ENCODE measurements at regions not wholly inside any gene's neighbourhood (a gene's known extent, or its start where the extent isn't known, plus 50 kb on each side); places are given as distances from the start of the nearest gene placed in this dataset.

DNA sequence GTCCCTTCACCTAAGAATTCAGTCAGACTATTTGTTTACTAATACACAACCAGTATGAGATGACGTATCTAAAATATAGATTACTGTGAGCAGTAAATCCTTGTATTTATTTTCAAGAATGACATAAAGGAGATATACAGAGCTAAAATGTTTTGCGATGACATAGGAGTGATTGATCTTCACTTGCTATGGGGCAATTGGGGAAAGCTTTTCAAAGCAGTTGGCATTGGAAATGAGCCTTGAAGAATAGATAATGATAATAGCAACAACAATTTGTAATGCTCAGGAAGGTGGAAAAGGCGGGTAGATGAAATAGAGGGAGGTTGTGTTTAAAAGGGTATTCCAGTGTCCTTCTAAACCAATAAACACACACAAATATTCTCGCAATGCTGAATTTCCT, 623.7 kb downstream of the CDH8 start:
- TF ChIP-seq, protein P1, sequence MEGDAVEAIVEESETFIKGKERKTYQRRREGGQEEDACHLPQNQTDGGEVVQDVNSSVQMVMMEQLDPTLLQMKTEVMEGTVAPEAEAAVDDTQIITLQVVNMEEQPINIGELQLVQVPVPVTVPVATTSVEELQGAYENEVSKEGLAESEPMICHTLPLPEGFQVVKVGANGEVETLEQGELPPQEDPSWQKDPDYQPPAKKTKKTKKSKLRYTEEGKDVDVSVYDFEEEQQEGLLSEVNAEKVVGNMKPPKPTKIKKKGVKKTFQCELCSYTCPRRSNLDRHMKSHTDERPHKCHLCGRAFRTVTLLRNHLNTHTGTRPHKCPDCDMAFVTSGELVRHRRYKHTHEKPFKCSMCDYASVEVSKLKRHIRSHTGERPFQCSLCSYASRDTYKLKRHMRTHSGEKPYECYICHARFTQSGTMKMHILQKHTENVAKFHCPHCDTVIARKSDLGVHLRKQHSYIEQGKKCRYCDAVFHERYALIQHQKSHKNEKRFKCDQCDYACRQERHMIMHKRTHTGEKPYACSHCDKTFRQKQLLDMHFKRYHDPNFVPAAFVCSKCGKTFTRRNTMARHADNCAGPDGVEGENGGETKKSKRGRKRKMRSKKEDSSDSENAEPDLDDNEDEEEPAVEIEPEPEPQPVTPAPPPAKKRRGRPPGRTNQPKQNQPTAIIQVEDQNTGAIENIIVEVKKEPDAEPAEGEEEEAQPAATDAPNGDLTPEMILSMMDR (IDR thresholded peaks at IDR 0.05 in 4 of 5, conservative IDR thresholded peaks at IDR 0.05 in 1 of 5), result no peak
- TF ChIP-seq POLR2A (IDR thresholded peaks at IDR 0.05), result no peak
- H3K4me1 ChIP-seq, result no peaks in the 10 kb centered on the region
- intact Hi-C loops (cut with DNase I; ENCODE audit: low total_unique reads) (no loop called here), in situ Hi-C loops (cut with MboI; ENCODE audit: low sequenced_read_pairs in 4 of 4) (no loop called here)
- no peaks in the 10 kb centered on the region for H3K36me3 ChIP-seq
- H3K4me3 ChIP-seq, result no peak overlapping the region
- ATAC-seq (no peak), DNase-seq (no peak)
- no peaks in the 10 kb centered on the region for H3K27me3 ChIP-seq
- H3K27ac ChIP-seq, result no peak overlapping the region
- H3K9me3 ChIP-seq, result no peaks in the 10 kb centered on the region

DNA sequence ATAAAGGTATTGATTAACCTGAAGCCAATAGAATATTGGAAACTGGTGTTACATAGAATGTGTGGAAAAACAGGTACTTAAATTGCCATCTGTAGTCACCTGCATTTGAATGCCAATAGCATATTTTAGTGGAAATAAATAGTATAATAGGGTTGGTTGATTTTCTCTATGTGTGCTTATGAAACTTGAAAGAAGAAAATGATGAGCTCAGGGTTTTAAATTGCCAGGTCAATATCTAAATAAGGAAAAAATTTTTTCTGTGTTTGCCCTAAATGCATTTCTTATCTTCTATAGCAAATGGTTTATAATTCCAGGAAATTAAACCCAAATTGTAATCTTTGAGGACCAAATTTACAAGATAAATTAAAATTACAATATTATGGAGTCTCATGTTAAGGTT, 626.6 kb downstream of the CDH8 start:
- no peaks in the 10 kb centered on the region for H3K4me1 ChIP-seq
- no peaks in the 10 kb centered on the region for H3K27me3 ChIP-seq
- H3K4me3 ChIP-seq, result no peak overlapping the region
- H3K9me3 ChIP-seq, result no peaks in the 10 kb centered on the region
- no peak for DNase-seq
- no peak overlapping the region for H3K27ac ChIP-seq
- TF ChIP-seq, protein P1 (IDR thresholded peaks at IDR 0.05 in 4 of 5, conservative IDR thresholded peaks at IDR 0.05 in 1 of 5), result no peak
- TF ChIP-seq POLR2A (IDR thresholded peaks at IDR 0.05), result no peak
- in situ Hi-C loops (cut with MboI; ENCODE audit: low sequenced_read_pairs in 4 of 4) (no loop called here), intact Hi-C loops (cut with DNase I; ENCODE audit: low total_unique reads) (no loop called here)
- ATAC-seq, result no peak
- H3K36me3 ChIP-seq, result no peaks in the 10 kb centered on the region

DNA sequence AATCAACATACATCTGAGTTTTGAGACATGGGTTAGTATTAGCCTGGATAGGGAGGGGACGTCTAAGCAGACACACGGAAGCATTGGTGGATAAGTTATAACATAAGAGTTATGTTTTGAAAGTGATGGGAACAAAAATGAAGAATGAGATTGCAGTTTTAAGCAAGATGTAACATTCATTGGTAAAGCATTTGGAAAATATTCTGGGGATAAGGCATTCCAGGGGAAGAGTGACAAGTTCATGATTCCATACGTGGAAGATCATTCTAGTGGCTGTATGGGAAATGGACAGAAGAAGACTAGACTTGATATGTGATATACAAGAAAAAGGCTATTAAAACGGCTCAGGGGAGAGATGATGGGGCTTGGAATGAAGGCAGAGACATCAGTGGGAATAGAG, 632.9 kb downstream of the CDH8 start:
- in situ Hi-C loops (cut with MboI; ENCODE audit: low sequenced_read_pairs in 4 of 4) (no loop called here), intact Hi-C loops (cut with DNase I; ENCODE audit: low total_unique reads) (no loop called here)
- Histone ChIP-seq H3K4me3 (no peak overlapping the region), H3K9me3 (no peaks in the 10 kb centered on the region), H3K36me3 (no peaks in the 10 kb centered on the region), H3K27me3 (no peaks in the 10 kb centered on the region), H3K27ac (no peak overlapping the region), H3K4me1 (no peaks in the 10 kb centered on the region)
- ATAC-seq (no peak), DNase-seq (no peak)
- TF ChIP-seq, protein P1 (IDR thresholded peaks at IDR 0.05 in 4 of 5, conservative IDR thresholded peaks at IDR 0.05 in 1 of 5), result no peak
- TF ChIP-seq POLR2A (IDR thresholded peaks at IDR 0.05), result no peak

DNA sequence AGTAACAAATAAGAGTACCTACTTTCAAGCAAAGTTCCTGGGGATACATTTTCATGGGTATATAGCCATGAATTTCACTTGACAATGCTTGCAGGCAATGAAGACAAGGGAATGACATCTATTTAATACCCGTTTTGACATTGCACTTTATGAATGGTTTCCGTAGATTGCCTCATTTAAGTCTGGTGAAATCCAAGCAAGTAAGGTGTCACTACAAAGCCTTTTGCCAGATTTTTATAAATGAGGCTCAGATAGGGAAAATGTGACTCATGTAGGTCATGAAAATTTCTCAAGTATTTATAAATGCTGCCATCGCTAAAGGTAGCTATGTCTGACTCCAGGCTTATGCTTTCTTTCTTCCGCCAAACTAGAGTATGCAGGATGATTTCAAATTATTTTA, 644.3 kb downstream of the CDH8 start:
- DNase-seq (no peak), ATAC-seq (no peak)
- Histone ChIP-seq H3K27me3 (no peaks in the 10 kb centered on the region), H3K27ac (no peak overlapping the region), H3K4me1 (no peaks in the 10 kb centered on the region), H3K9me3 (no peaks in the 10 kb centered on the region), H3K36me3 (no peaks in the 10 kb centered on the region), H3K4me3 (no peak overlapping the region)
- TF ChIP-seq, protein P1 (IDR thresholded peaks at IDR 0.05 in 4 of 5, conservative IDR thresholded peaks at IDR 0.05 in 1 of 5), result no peak
- no peak for TF ChIP-seq POLR2A (IDR thresholded peaks at IDR 0.05)
- in situ Hi-C loops (cut with MboI; ENCODE audit: low sequenced_read_pairs in 4 of 4) (no loop called here), intact Hi-C loops (cut with DNase I; ENCODE audit: low total_unique reads) (no loop called here)

DNA sequence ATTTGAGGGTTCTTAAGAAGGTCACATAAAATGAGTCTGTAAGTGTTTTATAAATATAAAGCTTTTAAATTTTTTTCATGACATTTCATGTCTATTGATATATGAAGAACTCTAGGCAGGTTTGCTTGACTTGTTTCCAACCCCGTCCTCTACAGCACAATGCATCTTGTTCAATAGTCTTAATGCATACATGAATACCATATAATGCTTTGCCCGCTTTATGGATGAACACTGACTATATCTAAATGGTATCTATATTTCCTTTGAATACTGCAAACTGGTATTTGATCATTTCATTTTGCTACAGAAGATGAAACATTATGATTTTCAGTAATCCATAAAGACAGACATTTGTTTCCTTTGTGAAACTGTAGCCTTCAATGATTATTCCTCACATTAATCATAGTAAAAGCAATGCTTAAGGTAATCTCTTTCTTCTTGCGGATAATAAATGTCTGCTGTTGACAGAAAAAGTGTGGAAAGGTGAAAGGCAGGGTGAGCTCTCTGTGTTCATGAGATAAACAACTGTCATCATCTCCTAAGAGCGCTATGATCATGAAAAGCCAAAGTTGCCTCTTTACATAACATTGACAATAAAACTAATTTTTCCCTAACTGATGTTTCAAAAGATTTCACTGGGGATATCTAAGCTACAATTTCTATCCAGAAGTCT, 645.1 kb downstream of the CDH8 start:
- no peaks in the 10 kb centered on the region for H3K36me3 ChIP-seq
- no peak overlapping the region for H3K4me3 ChIP-seq
- DNase-seq (no peak), ATAC-seq (no peak)
- no peaks in the 10 kb centered on the region for H3K4me1 ChIP-seq
- intact Hi-C loops (cut with DNase I; ENCODE audit: low total_unique reads), result no loop called here
- H3K27me3 ChIP-seq, result no peaks in the 10 kb centered on the region
- H3K9me3 ChIP-seq, result no peaks in the 10 kb centered on the region
- no peak for TF ChIP-seq POLR2A (IDR thresholded peaks at IDR 0.05)
- TF ChIP-seq, protein P1 (IDR thresholded peaks at IDR 0.05 in 4 of 5, conservative IDR thresholded peaks at IDR 0.05 in 1 of 5), result no peak
- in situ Hi-C loops (cut with MboI; ENCODE audit: low sequenced_read_pairs in 4 of 4), result no loop called here
- H3K27ac ChIP-seq, result no peak overlapping the region
